Nucleus accumbens (tissue), 56 donors: ENCODE measurements at regions not wholly inside any gene's neighbourhood (a gene's known extent, or its start where the extent isn't known, plus 50 kb on each side); places are given as distances from the start of the nearest gene placed in this dataset.

Source experiments
- DNase-seq, 56 donors: peaks; one replicate each; lab custom pipeline; 2025; lab: John Stamatoyannopoulos, UW

DNA sequence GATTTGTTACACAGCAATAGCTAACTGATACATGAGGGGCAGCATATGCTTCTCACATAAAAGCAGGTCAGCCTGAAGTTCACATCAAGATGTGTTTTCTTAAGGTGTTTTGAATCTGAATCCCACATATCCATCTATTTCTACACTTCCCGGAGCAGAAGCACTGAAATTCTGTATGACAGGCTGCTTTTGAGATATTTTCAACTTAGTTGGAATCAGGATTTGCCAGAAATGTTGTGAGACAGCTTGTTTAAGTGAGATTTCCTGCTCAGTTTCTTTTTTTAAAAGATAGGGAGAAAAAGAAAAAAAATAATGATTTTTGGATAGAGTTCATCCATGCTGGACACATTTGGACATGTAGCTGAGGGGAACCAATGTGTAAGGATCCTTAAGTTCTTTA is 501.5 kb upstream of the CELF4 start:
- no peak for DNase-seq

DNA sequence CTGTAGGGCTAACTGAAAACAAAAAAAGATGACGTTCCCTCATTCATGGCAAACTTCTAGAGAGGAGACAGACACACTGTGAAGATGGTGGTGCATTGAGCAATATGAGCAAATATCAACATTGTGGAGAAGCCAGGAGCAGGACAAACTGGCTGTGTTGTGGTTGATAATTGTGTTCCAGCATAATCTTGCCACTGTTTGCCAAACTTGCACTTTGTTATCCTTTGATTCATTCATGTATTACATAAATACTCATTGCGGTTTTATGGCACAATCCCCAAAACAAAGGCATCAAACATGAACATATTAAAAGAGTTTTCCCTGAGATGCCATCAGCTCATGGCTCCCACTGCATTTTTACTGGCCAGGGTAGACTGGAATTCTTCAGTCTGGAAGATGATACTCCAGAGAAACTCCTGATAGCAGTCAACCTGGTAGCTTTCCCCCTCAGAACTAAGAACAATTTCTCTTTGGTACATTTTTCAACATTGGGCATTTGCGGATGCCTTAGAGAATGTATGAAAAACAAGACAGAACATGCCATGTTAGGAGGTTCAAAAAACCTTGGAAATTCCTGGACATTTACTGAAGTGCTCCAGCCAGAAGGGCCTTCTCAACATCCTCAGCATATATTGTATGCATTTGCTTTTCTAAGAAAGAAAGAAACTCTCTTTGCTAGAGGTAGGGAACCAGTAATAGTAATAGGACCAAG is 487.4 kb upstream of the CELF4 start:
- no peak for DNase-seq

DNA sequence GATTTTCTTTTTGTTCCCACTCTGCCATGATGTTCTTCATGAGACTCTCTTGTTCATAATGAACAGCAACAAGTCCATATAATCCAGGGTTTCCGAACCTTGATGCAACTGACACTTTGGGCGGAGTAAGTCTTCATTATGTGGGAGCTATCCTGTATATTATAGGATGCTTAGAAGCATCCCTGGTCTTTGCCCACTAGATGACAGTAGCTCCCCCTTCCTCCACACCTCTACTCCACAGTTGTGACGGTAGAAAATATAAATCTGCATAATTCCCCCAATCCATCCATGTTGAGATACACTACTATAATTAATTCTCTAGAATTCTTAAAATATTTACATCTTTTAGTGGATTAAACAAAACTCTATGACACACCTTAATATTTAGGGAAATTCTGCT is 482.2 kb upstream of the CELF4 start:
- DNase-seq = no peak

DNA sequence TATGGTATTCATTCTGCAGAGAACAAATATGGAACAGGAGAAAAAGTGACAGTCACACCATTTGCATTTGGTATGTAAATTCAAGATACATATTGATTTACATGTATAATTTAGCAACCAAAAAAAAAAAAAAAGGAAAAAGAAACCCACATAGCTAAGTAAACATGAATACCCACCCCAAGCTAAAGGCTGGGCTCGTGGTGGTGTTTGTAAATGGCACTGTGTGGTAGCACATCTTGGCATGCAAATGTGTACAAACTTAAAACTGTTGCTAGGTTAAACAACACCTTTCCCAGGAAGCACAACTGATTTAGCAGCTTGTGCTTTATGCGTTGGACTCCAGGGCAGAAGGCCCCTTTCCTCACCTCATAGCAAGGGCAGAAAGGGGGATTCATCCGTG is 481.1 kb upstream of the CELF4 start:
- DNase-seq = no peak

DNA sequence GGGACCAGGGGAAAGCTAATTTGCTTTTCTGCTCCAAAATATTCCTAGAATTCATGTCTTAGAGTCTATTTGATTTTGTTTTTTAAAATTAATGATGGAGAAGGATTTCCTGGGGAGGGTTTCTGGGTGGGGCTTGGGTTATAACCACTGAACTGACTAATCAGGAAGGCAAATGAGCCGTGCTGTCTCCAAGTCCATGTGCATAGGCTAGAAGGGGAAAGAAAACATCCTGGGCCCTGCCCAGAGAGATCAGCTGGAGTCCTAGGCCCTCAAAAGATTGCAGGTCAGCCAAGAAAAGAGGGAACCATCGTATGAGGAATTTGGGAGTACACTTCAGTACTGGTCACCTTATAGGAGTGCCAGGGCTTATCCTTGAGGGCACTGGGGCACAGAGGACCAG is 480.2 kb upstream of the CELF4 start:
- no peak for DNase-seq

GRCh38 chr18:38042211-38042890 is 476.8 kb upstream of the CELF4 start:
- DNase-seq = no peak

GRCh38 chr18:38038242-38038641 is 472.6 kb upstream of the CELF4 start:
- no peak for DNase-seq

GRCh38 chr18:38035193-38035592 is 469.6 kb upstream of the CELF4 start:
- DNase-seq = no peak

GRCh38 chr18:38033282-38033681 is 467.7 kb upstream of the CELF4 start:
- DNase-seq = no peak

DNA sequence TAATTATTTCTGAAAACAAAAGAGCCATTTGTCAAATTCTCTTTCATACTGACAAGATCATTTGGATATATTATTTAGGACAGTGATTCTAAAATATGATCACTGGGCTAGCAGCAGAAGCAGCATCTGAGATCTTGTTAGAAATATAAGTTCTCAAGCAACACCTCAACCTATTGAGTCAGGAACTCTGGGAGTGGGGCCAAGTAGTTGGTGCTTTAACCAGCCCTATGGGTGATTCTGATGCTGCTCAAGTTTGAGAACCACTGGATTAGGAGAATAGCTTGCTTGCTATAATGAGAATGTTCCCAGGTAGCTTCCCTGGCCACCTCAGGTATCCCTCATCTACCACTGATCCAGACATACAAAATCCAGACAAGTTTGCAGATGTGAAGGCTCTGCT is 466.9 kb upstream of the CELF4 start:
- DNase-seq = no peak

GRCh38 chr18:38028946-38029345 is 463.3 kb upstream of the CELF4 start:
- DNase-seq = no peak

DNA sequence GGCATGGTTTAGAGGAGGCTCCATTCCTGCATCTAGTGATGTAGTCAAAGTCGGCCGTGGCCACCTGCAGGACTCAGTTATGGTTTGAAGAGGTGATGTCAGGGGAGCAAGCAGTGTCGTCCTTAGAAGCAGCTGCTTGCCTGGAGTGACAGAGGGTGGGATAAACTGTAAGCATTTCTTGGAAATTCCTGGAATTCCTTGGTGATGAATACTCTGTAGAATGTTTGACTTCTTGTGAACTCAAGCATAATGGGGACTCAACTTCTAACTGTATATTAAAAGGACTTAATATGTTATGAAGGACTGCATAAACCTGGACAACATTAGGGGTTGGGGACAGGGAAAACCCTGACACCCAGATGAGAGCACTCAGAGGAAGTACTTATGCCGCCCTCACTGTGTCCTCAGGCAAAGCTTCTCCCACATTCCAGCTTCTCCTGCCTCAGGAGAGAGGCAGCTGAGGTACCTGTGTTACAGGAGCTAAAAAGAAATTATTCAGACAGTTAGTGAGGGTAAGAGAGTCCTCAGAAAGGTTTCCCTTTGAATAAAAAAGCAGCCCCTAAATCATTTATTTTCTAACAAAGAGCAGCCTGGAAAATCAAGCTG is 459.9 kb upstream of the CELF4 start:
- no peak for DNase-seq

- DNase-seq = no peak
These were observed 458.3 kb upstream of the CELF4 start for GRCh38 chr18:38023871-38024270.

- no peak for DNase-seq
These were observed 456.6 kb upstream of the CELF4 start for GRCh38 chr18:38022234-38022633.

DNA sequence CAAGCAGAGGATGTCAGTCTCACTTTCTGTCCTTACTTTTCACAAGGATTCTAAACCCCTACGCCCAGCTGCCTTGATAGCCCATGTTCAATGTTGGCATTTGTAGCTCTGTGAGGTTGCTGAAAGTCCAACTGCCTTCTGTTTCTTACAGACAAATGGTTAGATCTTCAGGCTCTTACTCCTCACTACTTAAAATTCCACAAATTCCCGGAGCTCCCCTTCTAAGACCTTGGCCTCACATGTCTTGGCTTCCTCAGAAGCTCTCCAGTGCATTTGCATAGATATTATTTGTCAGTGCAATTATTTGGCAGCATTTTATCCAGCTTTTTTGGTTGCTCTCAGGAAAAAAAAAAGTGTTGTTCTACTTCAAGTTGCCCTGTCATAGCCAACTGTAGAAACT is 453.7 kb upstream of the CELF4 start:
- DNase-seq = no peak

DNA sequence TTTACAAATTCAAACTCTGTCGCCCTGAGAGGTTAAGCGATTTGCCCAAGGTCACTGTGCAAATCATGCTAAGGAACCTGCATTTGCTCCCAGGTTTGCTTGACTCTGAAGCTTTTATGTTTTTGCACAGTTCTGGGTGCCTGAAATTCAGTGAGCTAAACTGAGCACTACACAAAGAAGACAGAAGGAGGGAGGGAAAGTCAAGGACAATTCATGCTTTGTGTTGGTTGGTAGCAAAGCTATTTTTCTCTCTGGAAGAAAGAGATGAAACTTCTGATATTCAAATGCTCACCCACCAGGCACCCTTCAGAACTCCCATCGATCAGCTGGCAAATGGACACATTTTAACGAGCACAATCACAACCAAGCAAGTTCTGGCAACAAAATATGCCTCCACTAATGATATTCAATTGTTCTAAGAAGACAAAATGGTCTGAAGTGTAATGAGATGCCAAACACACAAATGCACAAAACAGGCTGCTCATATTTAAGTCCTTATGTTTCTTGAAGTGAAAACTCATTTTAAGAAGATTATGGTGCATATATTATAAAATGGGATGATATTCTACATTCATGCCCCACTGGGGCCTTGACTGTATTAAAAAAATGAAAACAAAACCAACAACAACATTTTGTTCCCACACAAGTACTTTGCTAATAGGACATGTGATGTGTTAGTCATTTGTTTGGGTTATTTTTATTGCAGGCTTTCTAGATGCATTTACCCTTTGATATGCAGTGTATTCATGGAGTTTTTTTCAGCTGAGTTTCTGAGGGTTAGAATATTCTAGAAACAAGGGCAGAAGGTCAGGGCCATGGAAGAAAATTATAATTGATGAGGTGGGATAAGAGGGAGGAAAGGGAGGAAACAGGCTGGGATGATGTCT is 445.6 kb upstream of the CELF4 start:
- peak in 9 of 56 donors; percentile 4 to 39 (median 11) for DNase-seq

- no peak for DNase-seq
These were observed 444.4 kb upstream of the CELF4 start for GRCh38 chr18:38010037-38010436.

DNA sequence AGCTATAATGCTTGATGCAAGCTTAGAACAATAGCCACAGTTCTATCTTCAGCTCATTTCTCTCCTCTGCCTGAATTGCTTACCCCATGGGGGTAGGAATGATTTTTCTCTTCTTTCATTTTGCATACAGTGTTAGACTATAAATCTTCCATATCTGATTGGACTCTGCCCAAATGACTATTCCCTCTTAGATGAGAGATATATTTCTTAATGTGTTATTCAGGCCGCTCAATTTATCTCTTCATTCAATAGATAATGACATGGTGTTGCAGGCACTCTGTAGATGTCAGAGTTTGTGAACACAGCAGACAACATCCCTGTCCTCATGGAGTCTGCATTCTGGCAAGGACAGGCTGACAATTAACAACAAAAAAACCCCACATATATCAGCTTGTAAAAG is 443.7 kb upstream of the CELF4 start:
- no peak for DNase-seq

- DNase-seq = peak in 8 of 56 donors; percentile 1 to 50 (median 4)
These were observed 442.2 kb upstream of the CELF4 start for GRCh38 chr18:38007676-38008330.

GRCh38 chr18:38007026-38007425 is 441.4 kb upstream of the CELF4 start:
- no peak for DNase-seq
